Karpas-422 (cell line): ENCODE measurements at regions not wholly inside any gene's neighbourhood (a gene's known extent, or its start where the extent isn't known, plus 50 kb on each side); places are given as distances from the start of the nearest gene placed in this dataset.

ENCODE experiments used
- DNase-seq: peaks from one replicate; pipeline ENCODE4 v3.0.0-alpha.2; 2015
- H2AFZ ChIP-seq: fragments of 200-600 bp; sonication (generic); 2 replicates; pipeline ENCODE4 v1.6.1; 2014; ENCODE audit warnings: antibody characterized with exemption, low read length, mixed read lengths
- H3K27ac ChIP-seq: fragments of 200-600 bp; sonication (generic); 2 replicates; pipeline ENCODE4 v1.5.1; 2014; ENCODE audit warnings: mild to moderate bottlenecking, low read length, moderate library complexity
- H3K27me3 ChIP-seq: fragments of 200-600 bp; sonication (generic); 2 replicates; pipeline ENCODE4 v1.6.1; 2014; ENCODE audit warnings: low read length, mixed read lengths
- H3K36me3 ChIP-seq: fragments of 200-600 bp; sonication (generic); 2 replicates; pipeline ENCODE4 v1.6.1; 2014; ENCODE audit warnings: low read length, mixed read lengths; ENCODE audit not compliant: insufficient read depth
- H3K4me1 ChIP-seq: fragments of 200-600 bp; sonication (generic); 2 replicates; pipeline ENCODE4 v1.6.1; 2014; ENCODE audit warnings: mild to moderate bottlenecking, low read length, mixed read lengths
- H3K4me2 ChIP-seq: fragments of 200-600 bp; sonication (generic); 2 replicates; pipeline ENCODE4 v1.6.1; 2014; ENCODE audit warnings: low read length, low read depth, mild to moderate bottlenecking; ENCODE audit not compliant: poor library complexity, severe bottlenecking
- H3K4me3 ChIP-seq: fragments of 200-600 bp; sonication (generic); 2 replicates; pipeline ENCODE4 v1.5.1; 2014; ENCODE audit warnings: mild to moderate bottlenecking, antibody characterized with exemption, low read length, mixed read lengths
- H3K79me2 ChIP-seq: fragments of 200-600 bp; sonication (generic); 2 replicates; pipeline ENCODE4 v1.6.1; 2014; ENCODE audit warnings: mild to moderate bottlenecking, low read length, mixed read lengths
- H3K9ac ChIP-seq: fragments of 200-600 bp; sonication (generic); 2 replicates; pipeline ENCODE4 v1.6.0; 2014; ENCODE audit warnings: low read length
- H3K9me2 ChIP-seq: fragments of 200-600 bp; sonication (generic), shearing (Covaris generic); replicated peaks from 2 replicates; pipeline ENCODE4 v1.6.0; 2014; ENCODE audit warnings: mild to moderate bottlenecking, low read length, moderate library complexity; ENCODE audit not compliant: insufficient read depth
- H3K9me3 ChIP-seq: fragments of 300-700, 200-600 bp; sonication (generic); 2 replicates; pipeline ENCODE4 v1.6.1; 2014; ENCODE audit warnings: low read length, mixed read lengths
- H4K20me1 ChIP-seq: fragments of 200-600 bp; sonication (generic); 2 replicates; pipeline ENCODE4 v1.6.1; 2014; ENCODE audit warnings: mild to moderate bottlenecking, antibody characterized with exemption, low read length, low read depth; ENCODE audit not compliant: insufficient read depth

DNA sequence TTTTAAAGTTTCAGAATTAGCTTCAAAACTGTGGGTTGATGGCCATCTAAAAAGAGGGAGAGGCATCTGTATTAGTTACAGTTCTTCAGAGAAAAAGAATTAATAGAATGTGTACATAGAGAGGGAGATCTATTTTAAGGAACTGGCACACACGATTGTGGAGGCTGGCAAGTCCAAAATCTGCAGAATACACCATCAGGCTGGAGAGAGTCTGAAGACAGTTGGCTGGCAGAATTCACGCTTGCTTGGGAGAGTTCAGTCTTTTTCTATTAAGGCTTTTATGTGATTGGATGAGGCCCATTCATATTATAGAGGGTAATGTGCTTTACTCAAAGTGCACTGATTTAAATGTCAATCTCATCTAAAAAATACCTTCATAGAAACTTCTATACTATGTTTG, 135.1 kb upstream of the SORCS1 start:
- Histone ChIP-seq H3K36me3 (no peaks in the 10 kb centered on the region), H3K27me3 (no peaks in the 10 kb centered on the region), H3K27ac (no peak overlapping the region), H3K4me1 (no peaks in the 10 kb centered on the region), H3K9me3 (peaks cover 33% of the 10 kb centered on the region), H3K79me2 (no peaks in the 10 kb centered on the region), H3K9me2 (no peaks in the 10 kb centered on the region), H3K4me2 (no peak overlapping the region), H2AFZ (no peak overlapping the region), H4K20me1 (no peaks in the 10 kb centered on the region), H3K9ac (no peak overlapping the region), H3K4me3 (no peak overlapping the region)
- DNase-seq = no peak

DNA sequence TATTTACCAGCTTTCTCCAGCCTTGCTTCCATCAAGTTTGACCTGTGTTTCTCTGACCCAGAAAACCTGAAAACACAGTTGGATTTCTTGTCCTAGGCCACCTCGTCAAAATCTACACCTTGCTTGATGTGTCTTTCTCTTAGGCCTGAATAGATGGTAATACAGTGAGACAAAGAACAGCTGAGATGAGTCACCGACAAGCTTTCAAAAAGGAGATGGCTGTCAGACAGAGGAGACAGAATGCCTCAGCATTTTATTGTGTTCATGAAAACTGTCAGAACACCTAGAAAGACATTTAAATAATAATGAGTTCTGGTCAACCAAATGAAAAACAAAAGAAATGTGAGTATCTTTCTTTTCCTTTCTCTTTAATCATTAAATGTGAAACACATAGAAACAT, 119.7 kb upstream of the SORCS1 start:
- Histone ChIP-seq H2AFZ (no peak overlapping the region), H3K4me1 (no peaks in the 10 kb centered on the region), H3K27ac (no peak overlapping the region), H4K20me1 (no peaks in the 10 kb centered on the region), H3K27me3 (no peaks in the 10 kb centered on the region), H3K79me2 (no peaks in the 10 kb centered on the region), H3K9me3 (peaks cover 17% of the 10 kb centered on the region), H3K4me3 (no peak overlapping the region), H3K9ac (no peak overlapping the region), H3K4me2 (no peak overlapping the region), H3K36me3 (no peaks in the 10 kb centered on the region), H3K9me2 (no peaks in the 10 kb centered on the region)
- DNase-seq = no peak

DNA sequence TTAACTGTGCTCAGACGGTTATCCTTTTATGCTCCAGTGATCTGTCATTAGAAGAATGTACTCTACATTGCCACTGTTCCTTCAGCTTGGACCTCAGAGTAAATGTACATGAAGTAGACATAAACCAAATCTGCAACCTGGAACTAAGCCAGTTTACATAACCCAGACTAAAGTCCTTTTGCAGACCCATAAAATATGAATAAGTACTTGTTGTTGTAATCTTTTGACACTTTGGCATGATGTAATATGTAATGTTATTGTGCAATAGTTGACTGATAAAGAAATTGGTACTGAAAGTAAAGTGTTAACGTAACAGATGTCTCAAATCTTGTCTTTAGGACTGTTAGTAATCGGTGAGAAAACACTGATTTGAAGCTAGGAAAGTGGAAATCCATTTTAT, 115.8 kb upstream of the SORCS1 start:
- H3K27me3 ChIP-seq = no peaks in the 10 kb centered on the region
- no peaks in the 10 kb centered on the region for H3K9me2 ChIP-seq
- H3K36me3 ChIP-seq = no peaks in the 10 kb centered on the region
- no peak overlapping the region for H3K4me2 ChIP-seq
- H3K9ac ChIP-seq = no peak overlapping the region
- H3K27ac ChIP-seq = no peak overlapping the region
- H3K79me2 ChIP-seq = no peaks in the 10 kb centered on the region
- H3K9me3 ChIP-seq = peaks cover 20% of the 10 kb centered on the region
- no peaks in the 10 kb centered on the region for H4K20me1 ChIP-seq
- no peak for DNase-seq
- no peak overlapping the region for H2AFZ ChIP-seq
- H3K4me3 ChIP-seq = no peak overlapping the region
- no peaks in the 10 kb centered on the region for H3K4me1 ChIP-seq

DNA sequence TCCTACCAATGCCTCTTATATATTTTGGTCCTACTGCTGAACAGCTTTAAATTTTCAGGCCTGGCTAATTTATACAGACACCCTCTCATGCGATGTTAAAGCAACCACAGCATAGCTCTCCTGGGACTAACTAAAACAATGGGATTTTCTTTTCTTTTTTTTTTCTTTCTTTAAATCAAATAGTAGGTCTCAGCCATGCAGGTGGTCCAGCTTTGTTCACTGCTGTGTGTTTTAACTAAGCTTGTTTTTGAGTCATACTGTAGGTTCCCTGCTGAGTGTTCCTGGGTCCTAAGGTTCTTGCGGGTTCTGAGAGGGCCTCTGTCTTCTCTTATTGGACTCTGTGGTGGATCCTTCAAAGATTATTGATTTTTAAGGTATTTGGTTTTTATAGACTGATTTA, 113.1 kb upstream of the SORCS1 start:
- H2AFZ ChIP-seq = no peak overlapping the region
- no peak overlapping the region for H3K9ac ChIP-seq
- no peak for DNase-seq
- H4K20me1 ChIP-seq = no peaks in the 10 kb centered on the region
- no peak overlapping the region for H3K4me3 ChIP-seq
- H3K9me2 ChIP-seq = no peaks in the 10 kb centered on the region
- peaks cover 28% of the 10 kb centered on the region for H3K9me3 ChIP-seq
- H3K4me2 ChIP-seq = no peak overlapping the region
- no peaks in the 10 kb centered on the region for H3K27me3 ChIP-seq
- no peaks in the 10 kb centered on the region for H3K4me1 ChIP-seq
- no peaks in the 10 kb centered on the region for H3K36me3 ChIP-seq
- H3K27ac ChIP-seq = no peak overlapping the region
- H3K79me2 ChIP-seq = no peaks in the 10 kb centered on the region

DNA sequence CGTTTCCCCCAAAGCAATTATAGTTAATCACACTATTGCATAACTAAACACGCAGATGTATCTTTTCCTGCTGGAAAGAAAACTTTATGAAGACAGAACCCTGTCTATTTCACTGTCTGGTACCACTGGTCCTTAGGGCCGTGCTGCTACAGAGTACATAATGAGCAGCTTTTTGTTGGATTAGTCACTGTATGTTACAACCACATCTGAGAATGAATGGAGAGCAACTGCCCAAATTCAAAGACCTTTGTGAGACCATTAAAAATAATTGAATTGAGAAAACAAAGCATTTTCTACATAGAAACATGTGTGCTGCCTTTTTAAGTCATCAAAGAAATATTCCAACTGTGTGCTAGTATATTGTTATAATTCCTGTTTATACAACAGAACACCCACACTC, 111.3 kb upstream of the SORCS1 start:
- Histone ChIP-seq H3K9me3 (peaks cover 38% of the 10 kb centered on the region), H3K36me3 (no peaks in the 10 kb centered on the region), H4K20me1 (no peaks in the 10 kb centered on the region), H2AFZ (no peak overlapping the region), H3K27me3 (no peaks in the 10 kb centered on the region), H3K9me2 (no peaks in the 10 kb centered on the region), H3K4me2 (no peak overlapping the region), H3K4me3 (no peak overlapping the region), H3K79me2 (no peaks in the 10 kb centered on the region), H3K9ac (no peak overlapping the region), H3K4me1 (no peaks in the 10 kb centered on the region), H3K27ac (no peak overlapping the region)
- no peak for DNase-seq

DNA sequence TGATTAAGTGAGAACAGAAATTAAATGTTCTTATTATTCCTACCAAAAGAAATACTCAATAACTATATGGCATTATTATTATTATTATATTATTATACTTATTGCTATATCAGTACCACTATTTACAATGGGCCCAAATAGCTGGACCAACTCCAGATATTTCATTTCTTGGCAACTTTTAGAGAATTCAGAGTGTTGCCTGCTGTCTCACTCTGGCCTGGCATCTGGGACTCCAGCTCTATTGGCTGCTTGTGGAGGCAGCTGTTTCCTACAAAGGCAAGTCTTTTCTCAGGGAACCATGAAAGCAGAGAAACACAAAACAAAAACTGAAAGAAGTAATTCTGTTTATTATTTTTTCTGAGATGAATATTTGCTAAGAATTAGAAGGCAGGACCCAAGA, 105.1 kb upstream of the SORCS1 start:
- peaks cover 36% of the 10 kb centered on the region for H3K9me3 ChIP-seq
- no peaks in the 10 kb centered on the region for H3K27me3 ChIP-seq
- no peak for DNase-seq
- H2AFZ ChIP-seq = no peak overlapping the region
- no peak overlapping the region for H3K4me3 ChIP-seq
- no peaks in the 10 kb centered on the region for H3K36me3 ChIP-seq
- no peaks in the 10 kb centered on the region for H3K9me2 ChIP-seq
- no peak overlapping the region for H3K4me2 ChIP-seq
- H3K79me2 ChIP-seq = no peaks in the 10 kb centered on the region
- no peaks in the 10 kb centered on the region for H4K20me1 ChIP-seq
- H3K4me1 ChIP-seq = no peaks in the 10 kb centered on the region
- no peak overlapping the region for H3K27ac ChIP-seq
- H3K9ac ChIP-seq = no peak overlapping the region

DNA sequence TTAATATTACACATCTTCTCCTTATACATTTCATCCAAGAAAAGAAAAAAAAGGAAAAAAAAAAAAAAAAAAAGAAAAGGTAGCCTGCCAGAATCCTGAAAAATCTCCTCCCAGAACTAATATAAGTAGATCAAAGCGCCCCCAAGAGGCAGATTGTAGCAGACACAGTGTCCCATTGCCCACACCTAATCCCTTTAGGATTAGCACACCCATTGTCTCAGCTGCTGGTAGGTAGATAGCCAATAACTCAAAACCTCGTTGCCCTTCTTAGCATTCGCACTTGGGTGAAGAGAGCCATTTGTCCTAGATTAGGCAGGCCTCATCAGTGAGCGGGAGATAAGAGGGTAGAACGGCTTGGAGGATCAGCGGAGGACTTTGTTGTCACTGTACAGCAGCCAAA, 100.2 kb upstream of the SORCS1 start:
- Histone ChIP-seq H2AFZ (no peak overlapping the region), H4K20me1 (no peaks in the 10 kb centered on the region), H3K4me2 (no peak overlapping the region), H3K27me3 (no peaks in the 10 kb centered on the region), H3K9me2 (no peaks in the 10 kb centered on the region), H3K9ac (no peak overlapping the region), H3K4me1 (no peaks in the 10 kb centered on the region), H3K9me3 (peaks cover 25% of the 10 kb centered on the region), H3K27ac (no peak overlapping the region), H3K4me3 (no peak overlapping the region), H3K79me2 (no peaks in the 10 kb centered on the region), H3K36me3 (no peaks in the 10 kb centered on the region)
- DNase-seq = no peak

DNA sequence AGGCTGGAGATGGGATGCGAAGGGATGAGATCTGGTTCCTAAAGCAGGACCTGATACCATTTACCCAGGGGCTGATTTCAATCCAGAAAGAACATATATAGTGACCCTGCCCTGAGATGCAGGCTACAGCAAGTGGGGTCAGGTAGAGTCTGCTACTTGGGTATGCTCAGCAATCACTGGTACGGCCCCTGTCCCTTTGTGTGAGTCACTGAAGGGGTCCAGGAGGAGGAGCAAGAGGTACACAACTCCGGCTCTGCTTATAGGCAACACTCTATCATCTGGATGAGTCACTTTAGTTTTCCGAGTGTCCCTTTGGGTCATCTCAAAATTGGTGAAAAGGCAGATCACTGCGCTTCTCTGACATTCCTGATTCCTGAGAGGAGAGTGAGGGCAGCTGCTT, 79.6 kb upstream of the SORCS1 start:
- DNase-seq = no peak
- Histone ChIP-seq H3K27me3 (no peaks in the 10 kb centered on the region), H3K9me3 (peaks cover 14% of the 10 kb centered on the region; the same call in 1 of the 2 replicates), H3K4me3 (no peak overlapping the region), H3K27ac (no peak overlapping the region), H2AFZ (no peak overlapping the region), H3K4me2 (no peak overlapping the region), H3K4me1 (no peaks in the 10 kb centered on the region), H3K9ac (no peak overlapping the region), H3K36me3 (no peaks in the 10 kb centered on the region), H3K9me2 (no peaks in the 10 kb centered on the region), H3K79me2 (no peaks in the 10 kb centered on the region), H4K20me1 (no peaks in the 10 kb centered on the region)

DNA sequence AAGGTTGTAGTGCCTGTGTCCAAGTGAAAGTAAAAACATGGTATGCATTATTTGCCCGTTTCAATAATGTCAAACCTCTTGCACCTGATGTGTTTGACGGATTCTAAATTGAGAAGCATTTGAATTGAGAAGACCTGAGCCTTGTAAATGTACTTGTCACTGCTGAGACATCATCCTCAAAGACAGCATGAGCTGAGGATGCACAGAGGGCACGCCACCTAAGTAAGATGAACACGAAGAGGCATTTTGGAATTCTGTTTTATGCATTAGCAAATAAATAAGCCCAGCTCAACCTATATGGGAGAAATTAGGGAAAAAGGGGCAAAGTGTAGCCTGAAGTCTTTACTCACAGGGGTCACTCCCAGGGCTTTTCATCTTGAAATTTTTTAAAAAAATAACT, 73.8 kb upstream of the SORCS1 start:
- H3K36me3 ChIP-seq = no peaks in the 10 kb centered on the region
- no peak overlapping the region for H3K4me2 ChIP-seq
- H3K9me2 ChIP-seq = no peaks in the 10 kb centered on the region
- no peaks in the 10 kb centered on the region for H3K79me2 ChIP-seq
- no peak overlapping the region for H3K9ac ChIP-seq
- H3K4me3 ChIP-seq = no peak overlapping the region
- no peaks in the 10 kb centered on the region for H3K4me1 ChIP-seq
- H2AFZ ChIP-seq = no peak overlapping the region
- H3K27me3 ChIP-seq = no peaks in the 10 kb centered on the region
- no peaks in the 10 kb centered on the region for H4K20me1 ChIP-seq
- peaks cover 19% of the 10 kb centered on the region for H3K9me3 ChIP-seq
- DNase-seq = no peak
- H3K27ac ChIP-seq = no peak overlapping the region
